ENCODE measurements at regions not wholly inside any gene's neighbourhood (a gene's known extent, or its start where the extent isn't known, plus 50 kb on each side); places are given as distances from the start of the nearest gene placed in this dataset.

DNA sequence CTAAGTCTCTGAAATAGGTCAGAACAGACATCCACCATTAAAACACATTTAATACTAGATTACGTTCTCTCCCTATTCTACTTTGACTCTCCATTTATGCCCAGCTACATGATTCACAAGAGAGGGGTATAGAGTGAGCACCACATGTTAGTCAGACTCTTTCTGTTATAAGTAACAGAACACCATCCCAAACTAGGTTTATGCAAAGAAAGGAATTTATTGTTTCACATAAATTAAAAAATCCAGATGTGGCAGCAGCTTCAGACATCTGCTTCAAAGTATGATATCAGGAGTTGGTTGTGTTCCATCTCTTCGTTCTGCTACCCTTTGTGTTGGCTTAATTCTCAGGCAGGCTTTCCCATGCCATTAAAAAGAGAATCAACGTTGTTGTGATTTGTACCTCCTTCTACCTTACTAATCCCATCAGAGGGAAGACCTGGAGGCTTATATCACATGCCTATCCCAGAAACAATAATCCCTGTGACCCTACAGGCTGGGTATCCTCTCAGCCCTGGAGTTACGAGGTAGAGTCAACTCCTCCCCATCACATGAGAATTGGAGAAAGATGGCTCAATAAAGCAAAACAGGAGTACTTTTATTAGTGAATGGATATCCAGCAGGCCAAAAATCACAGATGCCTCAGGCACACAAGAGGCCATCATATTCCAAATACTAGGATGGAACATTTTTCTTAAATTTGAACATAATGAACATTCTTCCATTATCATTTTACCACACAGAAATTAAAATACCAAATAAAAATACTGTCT, 163.2 kb downstream of the SLC7A11 start:
- no peak for DNase-seq

DNA sequence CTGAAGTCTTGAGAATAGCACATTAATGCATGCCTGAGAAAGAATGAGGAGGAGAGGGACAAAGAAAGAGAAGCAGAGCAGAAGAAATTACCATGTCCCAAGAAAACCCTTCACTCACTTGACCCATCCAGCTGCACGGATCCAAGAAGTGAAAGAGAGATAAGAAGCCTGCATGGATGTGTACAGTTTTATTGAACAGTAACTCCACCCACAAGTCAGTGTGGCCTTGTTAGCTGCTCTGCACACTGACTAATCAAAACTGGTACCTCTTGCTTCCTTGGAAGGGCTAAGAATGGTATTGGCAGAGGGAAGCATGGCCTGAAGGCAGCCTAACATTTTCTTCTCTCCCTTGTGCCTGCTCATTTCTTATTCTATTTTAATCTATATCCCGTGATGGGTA, 163.9 kb downstream of the SLC7A11 start:
- DNase-seq, result no peak

DNA sequence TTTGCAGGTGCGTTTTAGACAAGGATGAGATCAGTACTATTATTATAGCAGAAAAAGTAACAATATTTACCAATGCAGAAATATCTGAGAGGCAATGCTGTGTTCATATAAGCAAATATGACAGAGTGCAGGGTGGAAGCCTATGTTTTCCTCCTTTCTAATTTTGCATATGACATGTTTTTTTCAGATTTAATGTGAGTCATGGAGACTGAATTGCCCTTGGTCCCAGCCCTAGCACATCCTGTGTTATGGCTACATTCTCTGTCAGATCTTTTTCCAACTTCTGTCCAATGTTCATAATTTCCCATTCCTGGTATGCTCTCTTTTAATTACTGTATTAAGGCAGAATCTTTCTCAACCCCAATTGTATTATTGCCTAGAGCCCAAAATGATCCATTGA, 165.6 kb downstream of the SLC7A11 start:
- DNase-seq, result no peak

DNA sequence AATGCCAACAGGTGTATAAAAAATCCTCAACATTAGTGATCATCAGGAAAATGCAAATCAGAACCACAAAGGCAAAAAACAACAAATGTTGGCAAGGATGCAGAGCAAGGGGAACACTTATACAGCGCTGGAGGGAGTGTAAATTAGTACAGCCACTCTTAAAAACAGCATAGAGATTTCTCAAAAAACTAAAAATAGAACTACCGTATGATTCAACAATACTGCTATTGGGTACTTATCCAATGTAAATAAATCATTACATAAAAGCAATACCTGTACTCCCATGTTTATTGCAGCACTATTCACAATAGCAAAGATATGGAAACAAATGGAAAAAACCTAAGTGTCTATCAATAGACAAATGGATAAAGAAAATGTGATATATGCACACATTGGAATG, 171.3 kb downstream of the SLC7A11 start:
- no peak for DNase-seq

DNA sequence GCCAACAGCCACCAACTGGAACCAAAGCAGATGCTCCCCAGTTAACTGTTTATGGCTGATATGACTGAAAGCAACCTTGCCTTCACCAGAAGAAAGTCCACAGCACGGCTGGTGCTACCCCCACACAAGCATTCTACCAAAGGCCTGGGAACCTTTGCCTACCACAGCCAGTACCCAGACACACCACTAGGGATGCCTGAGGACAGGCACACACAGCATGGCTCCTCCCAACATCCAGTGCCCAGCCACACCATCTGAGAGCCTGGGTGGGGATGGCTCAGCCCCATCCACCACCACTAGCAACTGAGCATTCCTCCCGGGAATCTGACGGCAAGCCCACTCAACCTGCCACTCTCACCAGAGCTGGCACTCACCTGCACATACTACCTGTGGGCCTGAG, 178.6 kb downstream of the SLC7A11 start:
- no peak for DNase-seq

DNA sequence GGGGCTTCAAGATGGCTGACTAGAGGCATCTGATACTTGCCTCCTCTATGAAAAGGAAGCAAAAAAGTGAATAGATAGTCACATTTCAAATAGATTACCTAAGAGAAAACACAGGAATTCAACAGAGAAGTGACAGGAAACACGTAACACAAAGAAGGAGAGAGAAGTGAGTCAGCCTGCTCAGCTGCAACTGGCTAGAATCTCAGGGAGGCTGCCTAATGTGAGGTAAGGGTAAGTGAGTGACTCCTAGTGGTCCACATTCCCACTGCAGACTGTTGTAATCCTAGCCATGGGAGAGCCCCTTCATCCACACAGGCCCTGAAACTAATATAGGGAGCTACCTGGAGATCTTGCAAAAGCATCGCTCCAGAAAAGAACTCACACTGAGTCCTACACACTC, 179.2 kb downstream of the SLC7A11 start:
- peak; percentile 56 for DNase-seq

DNA sequence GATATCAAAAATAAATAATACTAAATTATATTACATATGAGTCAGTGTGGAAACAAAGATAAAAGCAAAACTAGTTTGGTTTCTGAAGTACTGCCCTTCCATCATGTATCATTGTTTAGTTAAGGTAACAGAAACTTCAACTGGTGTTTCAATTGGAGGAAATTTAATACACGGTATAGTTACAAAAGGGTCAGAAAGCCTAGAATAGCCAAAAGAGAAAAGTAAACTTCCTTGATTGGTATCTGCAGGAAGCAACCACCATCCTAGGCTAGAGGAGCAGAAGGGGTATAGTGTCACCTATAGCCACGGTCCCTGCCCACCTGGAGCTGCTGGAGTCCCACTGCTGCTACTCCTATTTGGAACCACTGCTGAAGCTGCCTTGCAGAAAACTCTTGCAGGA, 185.6 kb downstream of the SLC7A11 start:
- no peak for DNase-seq

DNA sequence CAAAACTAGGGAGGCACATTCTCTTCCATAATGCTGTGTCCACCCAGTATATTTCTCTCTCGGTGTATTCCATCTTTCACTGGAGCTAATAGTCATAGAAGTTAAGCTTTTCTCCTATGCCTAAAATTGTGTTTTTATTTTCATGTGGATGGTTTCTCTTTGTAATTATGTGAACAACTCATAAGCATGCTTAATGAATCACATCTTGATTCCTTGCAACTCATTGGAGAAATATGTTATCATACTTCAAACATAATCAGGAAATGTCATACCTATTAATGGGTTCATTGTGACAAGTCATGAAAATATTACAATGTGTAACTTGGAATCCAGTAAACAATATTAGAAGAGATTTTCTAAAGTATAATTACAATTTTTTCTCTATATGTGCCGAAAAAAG, 186.3 kb downstream of the SLC7A11 start:
- no peak for DNase-seq

DNA sequence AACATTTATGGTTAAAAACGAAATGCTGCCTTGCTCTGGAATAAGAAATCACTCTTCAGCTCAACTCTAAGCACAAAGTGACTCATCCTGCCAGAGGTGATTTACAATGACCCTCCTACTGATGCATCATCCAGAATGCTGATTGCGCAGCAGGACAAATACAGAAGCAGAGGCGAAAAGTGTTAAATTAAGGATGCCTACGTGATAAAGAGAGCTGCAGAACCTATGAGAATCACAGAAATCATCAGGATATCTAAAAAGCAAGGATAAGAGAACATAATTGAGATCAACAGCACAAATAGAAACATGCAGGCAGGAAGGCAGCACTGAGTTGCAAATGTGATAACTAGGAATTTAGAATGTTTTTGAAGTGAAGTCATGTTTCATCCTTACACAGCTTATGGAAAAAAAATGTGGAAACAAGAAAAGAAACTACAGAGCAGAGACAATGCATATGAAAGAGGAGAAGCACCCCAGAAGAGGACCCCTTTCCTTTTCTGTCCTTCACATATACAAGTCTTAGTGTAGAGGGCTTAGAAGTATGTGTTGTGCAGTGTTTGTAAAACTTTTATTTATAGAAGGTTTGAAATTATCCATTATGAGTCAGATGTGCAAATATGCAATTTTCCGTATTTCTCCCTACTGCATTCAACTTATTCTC, 188.4 kb downstream of the SLC7A11 start:
- peak; percentile 82 for DNase-seq

DNA sequence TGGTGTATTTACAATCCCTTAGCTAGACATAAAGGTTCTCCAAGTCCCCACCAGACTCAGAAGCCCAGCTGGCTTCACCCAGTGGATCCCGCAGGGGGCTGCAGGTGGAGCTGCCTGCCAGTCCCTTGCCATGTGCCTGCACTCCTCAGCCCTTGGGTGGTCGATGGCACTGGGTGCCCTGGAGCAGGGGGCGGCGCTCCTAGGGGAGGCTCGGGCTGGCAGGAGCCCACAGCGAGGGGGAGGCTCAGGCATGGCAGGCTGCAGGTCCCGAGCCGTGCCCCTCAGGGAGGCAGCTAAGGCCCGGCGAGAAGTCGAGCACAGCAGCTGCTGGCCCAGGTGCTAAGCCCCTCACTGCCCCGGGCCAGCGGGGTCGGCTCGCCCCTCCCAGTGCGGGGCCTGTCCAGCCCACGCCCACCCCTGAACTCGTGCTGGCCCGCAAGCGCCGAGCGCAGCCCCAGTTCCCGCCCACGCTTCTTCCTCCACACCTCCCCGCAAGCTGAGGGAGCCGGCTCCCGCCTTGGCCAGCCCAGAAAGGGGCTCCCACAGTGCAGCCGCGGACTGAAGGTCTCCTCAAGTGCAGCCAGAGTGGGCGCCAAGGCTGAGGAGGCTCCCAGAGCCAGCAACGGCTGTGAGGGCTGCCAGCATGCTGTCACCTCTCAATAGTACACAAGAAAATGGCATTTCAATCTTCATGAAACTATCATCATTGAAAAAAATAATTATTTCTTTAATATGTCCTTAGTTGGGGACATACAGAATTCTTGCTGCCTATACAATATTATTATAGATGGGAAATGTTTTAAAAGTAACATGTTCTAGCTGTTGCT, 189.1 kb downstream of the SLC7A11 start:
- DNase-seq, result no peak

DNA sequence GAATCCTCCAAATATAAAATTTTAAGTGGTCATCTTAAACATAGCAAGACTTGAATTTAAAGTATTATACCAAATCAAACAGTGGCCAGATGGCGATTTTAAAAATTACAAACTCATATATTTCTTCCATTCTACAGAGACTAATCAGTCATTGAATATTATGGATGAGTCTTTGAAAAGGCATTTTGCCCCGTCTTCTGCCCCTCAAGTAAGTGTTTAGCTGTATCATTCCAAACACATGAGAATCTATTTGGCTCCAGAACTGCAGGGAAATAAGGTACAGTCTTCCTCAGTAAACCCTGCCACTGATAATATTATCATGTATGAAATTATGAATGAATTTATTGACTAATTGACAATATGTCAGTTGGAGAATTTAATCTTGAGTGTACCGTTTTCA, 191.0 kb downstream of the SLC7A11 start:
- DNase-seq, result peak; percentile 62

DNA sequence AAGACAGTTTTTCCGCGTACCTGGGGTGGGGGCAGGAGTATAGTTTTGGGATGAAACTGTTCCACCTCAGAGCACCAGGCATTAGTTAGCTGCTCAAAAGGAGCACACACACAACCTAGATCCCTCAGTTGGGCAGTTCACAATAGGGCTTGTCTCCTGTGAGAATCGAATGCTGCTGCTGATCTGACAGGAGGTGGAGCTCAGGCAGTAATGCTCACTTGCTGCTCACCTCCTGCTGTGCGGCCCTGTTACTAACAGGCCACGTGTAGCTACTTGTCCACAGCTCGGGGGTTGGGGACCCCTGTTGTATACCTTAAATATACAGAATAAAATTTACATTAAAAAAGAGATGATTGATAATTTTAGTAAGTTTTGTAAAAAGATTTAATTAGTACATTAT, 191.5 kb downstream of the SLC7A11 start:
- peak; percentile 31 for DNase-seq

DNA sequence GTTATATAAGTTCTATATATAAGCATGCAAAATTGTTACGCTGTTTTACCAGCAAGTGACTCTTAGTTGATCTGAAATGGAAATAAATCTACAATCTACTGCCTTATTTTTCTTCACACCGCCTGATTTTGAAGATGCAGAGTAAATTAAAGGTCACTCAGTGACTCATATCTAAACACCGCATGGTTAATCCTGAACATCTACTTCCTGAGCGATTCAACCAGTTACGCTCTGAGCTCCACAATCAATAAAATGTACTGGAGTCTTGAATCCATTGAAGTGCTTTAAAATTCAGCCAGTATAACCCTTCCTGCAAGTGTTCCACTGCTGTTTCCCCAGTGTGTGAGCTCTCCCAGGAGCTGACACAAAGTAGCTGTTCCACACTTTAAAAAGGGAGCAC, 192.8 kb downstream of the SLC7A11 start:
- no peak for DNase-seq

DNA sequence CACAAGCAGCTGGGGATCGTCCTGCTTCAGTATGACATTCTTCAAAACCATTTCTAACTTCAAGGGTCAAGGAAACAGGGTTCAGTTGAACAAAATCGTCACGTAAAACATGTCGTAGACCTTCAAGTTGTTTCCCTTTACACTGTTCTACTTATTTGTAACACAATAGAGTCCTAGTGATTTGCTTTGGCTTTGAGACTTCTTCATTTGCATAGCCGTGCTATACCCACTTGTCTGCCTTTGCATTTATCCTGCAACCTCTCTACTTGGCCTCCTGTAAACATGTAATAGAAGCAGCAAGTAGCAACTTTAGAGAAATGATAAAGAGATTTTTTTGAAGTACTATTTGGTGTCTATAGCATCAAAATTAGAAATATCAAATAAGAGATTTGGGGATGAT, 194.9 kb downstream of the SLC7A11 start:
- no peak for DNase-seq

DNA sequence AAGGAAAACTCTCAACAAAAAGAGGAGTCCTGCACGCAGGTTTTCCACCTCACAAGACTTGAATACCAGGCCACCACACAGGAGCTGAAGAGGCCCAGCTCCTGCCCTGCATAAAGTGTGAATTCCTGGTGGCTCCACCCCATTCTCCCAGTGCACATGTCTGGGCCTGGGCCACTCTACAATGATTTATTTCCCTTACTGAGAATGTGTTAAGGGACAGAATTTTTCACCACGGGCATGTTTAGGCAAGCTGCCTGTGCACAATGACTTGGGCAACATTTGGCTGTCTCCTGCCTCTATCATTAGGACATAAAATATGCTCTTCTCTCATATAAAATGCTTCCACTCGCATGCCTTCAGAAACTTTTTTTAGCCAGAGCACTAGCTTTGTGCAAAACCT, 197.1 kb downstream of the SLC7A11 start:
- DNase-seq, result no peak

DNA sequence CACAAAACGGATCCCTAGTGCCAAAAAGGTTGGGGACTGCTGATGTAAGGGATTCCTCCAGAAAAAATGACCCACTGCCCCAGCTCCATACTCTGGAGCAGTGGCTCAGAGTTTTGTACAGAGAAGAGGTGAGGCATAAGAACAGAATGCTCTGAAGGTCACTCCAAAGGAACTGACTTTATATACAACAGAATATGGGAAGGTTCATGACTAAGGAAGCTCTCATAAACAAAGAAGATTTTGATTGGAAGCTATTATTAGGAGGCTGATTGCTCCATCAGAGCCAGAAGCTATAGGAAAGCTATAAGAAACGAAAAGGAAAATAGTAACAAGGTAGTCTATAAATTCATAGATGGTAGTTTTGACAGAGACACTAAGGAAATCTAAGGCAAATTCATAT, 203.1 kb downstream of the SLC7A11 start:
- no peak for DNase-seq

DNA sequence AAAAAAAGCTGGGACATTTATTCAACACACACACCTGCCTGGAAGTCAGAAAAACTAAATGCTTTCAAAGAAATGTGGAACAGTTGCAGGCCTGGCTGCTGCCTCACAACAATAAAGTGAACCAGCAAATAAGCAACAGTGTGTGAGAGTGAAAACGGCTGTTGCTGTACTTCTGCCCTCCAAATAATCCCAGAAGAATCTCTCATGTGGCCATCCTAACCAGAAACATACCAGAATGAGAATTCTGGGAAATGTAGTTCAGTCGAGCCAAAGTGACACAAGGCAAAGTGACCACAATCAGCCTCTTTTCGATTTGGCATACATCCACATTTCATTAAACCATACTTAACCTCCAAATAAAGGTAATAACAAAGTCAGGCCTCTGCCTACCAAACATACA, 204.5 kb downstream of the SLC7A11 start:
- DNase-seq, result peak; percentile 75

DNA sequence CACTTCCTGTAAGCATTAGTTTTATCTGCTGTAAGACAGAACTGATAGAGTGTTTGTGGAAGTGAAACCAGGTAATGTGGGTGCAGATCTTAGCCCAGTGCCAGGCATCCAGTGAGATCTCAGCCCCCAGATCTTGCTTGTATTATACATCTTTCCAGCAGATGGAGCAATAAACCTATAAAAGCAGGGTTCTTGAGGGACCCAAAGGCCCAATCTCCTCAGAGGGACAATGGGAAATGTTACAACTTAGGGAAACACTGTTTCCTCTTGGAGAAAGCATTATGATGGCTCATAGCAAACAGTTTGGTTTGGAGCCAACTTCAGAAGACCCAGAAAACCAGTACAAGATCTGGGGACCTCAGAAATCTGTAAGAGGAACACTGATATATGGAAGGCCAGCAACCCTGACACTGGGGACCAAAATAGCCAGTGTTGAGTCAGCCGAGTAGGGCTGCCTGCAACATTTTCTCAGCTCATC, 206.3 kb downstream of the SLC7A11 start:
- DNase-seq, result peak; percentile 78

DNA sequence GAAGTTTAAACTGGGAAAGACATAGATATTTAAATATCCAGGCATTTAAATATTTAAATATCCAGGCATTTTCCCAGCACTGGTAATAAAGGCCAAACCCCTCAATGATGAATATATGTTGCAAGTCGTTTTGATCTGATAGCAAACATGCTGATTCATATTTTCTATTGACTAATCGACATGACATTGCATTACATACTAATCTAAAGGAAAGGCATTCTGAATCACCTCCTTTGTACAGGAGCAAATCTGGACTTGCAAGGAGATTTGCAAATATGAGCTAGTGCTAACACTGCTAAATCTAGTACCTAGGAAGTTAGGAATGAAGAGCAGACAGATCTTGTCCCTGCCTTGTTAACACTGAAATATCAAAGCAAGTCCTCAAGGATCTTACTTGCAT, 207.3 kb downstream of the SLC7A11 start:
- DNase-seq, result peak; percentile 25

DNA sequence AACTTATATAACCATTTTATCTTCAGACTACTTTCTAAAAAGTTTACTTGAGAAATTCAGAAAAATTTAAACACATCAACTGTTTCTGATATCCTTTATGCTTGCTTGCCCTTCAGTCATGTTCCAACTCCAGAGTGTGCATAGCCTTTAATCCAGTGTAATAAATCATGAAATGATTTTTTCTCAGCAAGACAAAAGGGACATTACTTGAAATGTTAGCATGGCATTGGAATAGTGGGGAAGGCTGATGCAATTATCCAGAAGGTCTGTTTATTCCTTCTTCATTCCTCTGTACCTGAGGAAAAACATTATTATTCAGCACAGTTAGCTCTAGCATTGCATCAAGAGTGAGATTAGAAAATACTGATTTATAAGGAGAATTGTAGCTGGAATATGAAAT, 209.9 kb downstream of the SLC7A11 start:
- DNase-seq, result no peak

DNA sequence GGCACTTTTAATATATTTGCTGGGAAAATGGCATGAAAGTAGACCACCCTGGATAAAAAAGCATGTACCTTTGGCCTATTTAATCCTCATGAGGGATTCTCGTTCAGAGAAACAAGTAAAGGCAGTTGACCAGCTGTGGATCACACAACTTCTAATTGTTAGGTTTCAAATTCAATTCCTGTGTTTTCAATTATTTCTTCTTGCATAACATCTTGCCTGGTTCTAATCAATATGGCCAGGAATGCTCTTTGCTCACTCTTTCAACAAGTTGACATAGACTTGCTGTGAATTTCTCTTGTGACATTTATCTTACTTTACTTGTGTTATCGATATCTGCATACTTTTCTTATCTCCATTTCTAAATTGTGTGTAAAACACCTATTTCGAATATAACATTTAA, 211.8 kb downstream of the SLC7A11 start:
- DNase-seq, result no peak

DNA sequence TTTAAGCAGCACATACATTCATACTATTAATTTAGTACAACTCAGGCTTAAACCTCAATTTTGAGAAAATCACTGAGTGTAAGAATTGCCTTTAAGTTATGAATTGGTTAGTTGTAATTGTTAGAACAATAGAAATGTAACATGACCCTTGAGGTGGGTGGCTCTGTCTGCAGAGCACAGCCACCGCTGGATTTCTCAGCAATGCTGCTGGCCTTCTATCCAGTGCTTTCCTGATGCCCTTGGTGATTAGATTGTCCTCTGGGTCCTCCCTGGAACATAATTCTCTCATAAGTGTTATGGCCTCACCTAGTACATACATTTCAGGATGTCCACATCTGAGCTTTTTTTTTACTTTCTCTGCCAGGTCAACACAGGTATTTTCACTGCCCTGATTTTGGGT, 213.2 kb downstream of the SLC7A11 start:
- no peak for DNase-seq

DNA sequence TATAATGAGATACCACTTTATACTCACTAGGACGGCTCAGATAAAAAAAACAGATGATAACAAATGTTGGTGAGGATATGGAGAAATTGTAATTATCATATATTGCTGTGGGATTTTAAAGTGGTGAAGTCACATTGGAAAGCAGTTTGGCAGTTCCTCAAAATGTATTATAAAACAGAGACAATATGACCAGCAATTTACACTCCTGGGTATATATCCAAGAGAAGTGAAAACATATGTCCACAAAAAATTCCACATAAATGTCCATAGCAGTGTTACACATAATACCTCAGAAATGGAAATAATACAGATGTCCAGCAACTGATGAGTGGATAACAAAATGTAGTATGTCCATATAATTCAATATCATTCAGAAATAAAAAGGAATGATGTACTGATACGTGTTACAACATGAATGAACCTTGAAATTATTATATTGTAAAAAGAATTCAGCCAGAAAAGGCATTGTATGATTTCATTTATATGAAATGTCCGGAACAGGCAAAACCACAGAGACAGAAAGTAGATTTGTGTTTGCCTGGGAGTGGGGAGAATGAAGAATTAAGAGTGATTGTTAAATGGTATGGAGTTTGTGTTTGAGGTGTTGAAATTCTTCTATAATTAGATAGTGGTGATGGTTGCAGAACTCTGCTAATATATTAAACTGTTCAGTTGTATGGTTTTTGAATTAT, 220.9 kb downstream of the SLC7A11 start:
- DNase-seq, result peak; percentile 56

Measured in fibroblast of skin of scalp (primary cell).